ENCODE measurements at regions not wholly inside any gene's neighbourhood (a gene's known extent, or its start where the extent isn't known, plus 50 kb on each side); places are given as distances from the start of the nearest gene placed in this dataset.

DNA sequence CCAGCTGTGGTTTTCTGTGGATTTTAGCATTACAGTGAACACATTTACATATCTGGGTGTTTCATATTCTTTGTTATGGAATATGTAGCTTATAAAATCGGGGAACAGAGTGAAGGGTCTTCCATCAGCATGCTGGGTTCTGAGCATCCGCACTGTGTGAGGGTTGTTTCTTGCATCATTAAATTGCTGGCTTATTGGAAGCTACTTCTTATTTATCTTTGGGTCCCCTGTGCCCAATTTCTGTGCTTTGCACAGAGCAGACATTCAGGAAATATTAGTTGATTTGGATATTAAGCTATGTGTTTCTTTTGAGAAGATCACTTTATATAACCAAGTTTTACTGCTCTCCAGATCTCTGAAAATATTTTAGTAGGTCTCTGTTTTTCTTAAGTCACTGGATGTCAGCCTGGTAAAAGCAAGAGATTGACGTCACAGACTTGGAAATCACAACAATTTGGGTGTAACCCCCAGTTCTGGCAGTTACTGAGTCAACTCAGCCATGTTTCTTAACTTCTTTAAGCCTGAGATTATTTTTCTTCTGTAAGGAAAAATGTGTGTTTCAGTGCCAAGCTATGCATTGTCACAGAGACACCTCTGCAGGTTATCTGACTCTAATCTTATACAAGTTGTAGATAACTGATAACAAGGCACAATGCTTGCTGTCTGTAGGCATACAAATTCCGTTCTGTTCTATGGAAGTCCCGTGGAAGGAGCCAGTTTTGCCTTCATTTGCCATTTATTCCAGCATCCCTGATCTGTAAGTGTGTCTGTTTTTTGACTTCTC, 258.3 kb upstream of the KAZN start:
- Mint-ChIP-seq H3K4me3 (no peak overlapping the region), H3K27ac (no peak overlapping the region)

DNA sequence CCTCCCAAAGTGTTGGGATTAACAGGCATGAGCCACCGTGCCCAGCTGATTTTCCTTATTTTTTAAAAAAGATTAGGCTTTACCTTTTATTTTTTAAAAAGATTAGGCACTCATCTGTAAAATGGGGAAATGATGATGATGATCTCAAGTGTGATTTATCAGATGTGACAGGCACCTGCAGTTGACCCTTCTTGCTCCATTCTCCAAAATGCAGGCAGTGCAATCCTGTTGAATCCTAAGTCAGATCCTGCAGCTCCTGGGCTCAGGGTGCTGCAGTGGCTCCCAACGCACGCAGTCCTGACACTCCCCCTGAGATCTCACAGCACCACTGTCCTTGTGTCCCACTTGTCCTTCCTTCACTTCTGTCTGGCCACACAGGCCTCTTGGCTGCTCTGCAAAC, 257.3 kb upstream of the KAZN start:
- no peaks in the 10 kb centered on the region for H3K4me1 Mint-ChIP-seq (ENCODE audit: unreplicated experiment)
- H3K36me3 Mint-ChIP-seq, result no peaks in the 10 kb centered on the region
- H3K27me3 Mint-ChIP-seq, result peaks cover 15% of the 10 kb centered on the region
- DNase-seq (ENCODE audit: extremely low spot score, unreplicated experiment), result no peak
- no peak overlapping the region for H3K4me3 Mint-ChIP-seq
- H3K9me3 Mint-ChIP-seq, result peaks cover 3% of the 10 kb centered on the region
- no peak overlapping the region for H3K27ac Mint-ChIP-seq
- TF ChIP-seq, protein P1, sequence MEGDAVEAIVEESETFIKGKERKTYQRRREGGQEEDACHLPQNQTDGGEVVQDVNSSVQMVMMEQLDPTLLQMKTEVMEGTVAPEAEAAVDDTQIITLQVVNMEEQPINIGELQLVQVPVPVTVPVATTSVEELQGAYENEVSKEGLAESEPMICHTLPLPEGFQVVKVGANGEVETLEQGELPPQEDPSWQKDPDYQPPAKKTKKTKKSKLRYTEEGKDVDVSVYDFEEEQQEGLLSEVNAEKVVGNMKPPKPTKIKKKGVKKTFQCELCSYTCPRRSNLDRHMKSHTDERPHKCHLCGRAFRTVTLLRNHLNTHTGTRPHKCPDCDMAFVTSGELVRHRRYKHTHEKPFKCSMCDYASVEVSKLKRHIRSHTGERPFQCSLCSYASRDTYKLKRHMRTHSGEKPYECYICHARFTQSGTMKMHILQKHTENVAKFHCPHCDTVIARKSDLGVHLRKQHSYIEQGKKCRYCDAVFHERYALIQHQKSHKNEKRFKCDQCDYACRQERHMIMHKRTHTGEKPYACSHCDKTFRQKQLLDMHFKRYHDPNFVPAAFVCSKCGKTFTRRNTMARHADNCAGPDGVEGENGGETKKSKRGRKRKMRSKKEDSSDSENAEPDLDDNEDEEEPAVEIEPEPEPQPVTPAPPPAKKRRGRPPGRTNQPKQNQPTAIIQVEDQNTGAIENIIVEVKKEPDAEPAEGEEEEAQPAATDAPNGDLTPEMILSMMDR (conservative IDR thresholded peaks at IDR 0.05), result no peak

More for the DNA sequence above, 258.3 kb upstream of the KAZN start:
- H3K4me1 Mint-ChIP-seq (ENCODE audit: unreplicated experiment), result no peaks in the 10 kb centered on the region
- no peak for DNase-seq (ENCODE audit: extremely low spot score, unreplicated experiment)
- peaks cover 15% of the 10 kb centered on the region for H3K27me3 Mint-ChIP-seq
- no peaks in the 10 kb centered on the region for H3K36me3 Mint-ChIP-seq
- peaks cover 3% of the 10 kb centered on the region for H3K9me3 Mint-ChIP-seq
- TF ChIP-seq, protein P1 (conservative IDR thresholded peaks at IDR 0.05), result no peak

DNA sequence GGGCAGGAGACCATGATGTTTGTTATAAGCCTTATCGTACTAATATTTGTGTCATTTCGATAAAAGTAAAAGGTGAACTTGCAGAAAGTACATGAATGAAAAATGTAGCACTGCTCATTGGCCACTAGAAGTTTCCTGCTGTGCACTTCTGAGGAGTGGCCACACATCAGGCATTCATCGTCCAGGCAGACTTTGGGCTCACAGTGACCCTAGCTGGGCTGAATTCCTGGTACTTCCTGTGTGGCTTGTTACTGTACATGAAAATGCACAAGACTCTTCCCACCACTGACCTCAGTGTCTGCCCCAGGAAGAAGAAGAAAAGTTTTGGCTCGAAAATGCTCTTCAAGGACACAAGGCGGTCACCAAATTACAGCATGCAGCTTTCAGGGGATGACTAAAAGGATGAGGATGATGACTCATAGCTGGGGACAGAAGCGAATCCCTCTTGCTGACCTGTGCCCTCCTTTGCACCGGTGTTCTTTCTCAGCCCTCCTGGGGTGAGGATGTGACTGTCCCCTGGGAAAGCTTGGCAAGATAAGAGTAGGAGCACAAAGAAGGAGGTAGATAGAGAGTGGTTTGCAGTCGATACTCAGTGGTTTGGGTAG, 252.4 kb upstream of the KAZN start:
- no peaks in the 10 kb centered on the region for H3K9me3 Mint-ChIP-seq
- no peak overlapping the region for H3K27ac Mint-ChIP-seq
- peaks cover 5% of the 10 kb centered on the region for H3K27me3 Mint-ChIP-seq
- TF ChIP-seq, protein P1 (conservative IDR thresholded peaks at IDR 0.05), result no peak
- DNase-seq (ENCODE audit: extremely low spot score, unreplicated experiment), result no peak
- H3K4me3 Mint-ChIP-seq, result no peak overlapping the region
- H3K4me1 Mint-ChIP-seq (ENCODE audit: unreplicated experiment), result no peaks in the 10 kb centered on the region
- H3K36me3 Mint-ChIP-seq, result no peaks in the 10 kb centered on the region

DNA sequence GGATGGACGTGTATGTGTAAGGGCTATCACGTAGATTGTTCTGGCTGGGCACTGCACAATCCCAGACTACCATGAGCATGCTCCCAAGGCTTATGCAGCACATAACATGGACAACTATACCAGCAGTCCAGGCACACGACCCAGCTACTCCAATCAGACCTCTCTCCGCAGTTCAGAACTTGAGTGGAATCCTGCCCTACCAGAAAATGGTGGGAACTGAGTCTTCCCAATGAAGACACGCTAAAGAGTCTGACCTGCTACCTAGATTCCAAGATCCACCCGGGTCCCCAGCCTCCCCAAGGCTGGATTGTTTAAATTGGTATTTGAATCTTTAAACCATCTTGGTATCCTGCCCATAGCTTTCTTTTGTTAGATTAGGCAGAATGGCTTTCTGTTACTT, 251.3 kb upstream of the KAZN start:
- H3K4me3 Mint-ChIP-seq, result no peak overlapping the region
- no peak for DNase-seq (ENCODE audit: extremely low spot score, unreplicated experiment)
- H3K9me3 Mint-ChIP-seq, result no peaks in the 10 kb centered on the region
- H3K36me3 Mint-ChIP-seq, result no peaks in the 10 kb centered on the region
- peaks cover 5% of the 10 kb centered on the region for H3K27me3 Mint-ChIP-seq
- no peak overlapping the region for H3K27ac Mint-ChIP-seq
- TF ChIP-seq, protein P1 (conservative IDR thresholded peaks at IDR 0.05), result no peak
- no peaks in the 10 kb centered on the region for H3K4me1 Mint-ChIP-seq (ENCODE audit: unreplicated experiment)

DNA sequence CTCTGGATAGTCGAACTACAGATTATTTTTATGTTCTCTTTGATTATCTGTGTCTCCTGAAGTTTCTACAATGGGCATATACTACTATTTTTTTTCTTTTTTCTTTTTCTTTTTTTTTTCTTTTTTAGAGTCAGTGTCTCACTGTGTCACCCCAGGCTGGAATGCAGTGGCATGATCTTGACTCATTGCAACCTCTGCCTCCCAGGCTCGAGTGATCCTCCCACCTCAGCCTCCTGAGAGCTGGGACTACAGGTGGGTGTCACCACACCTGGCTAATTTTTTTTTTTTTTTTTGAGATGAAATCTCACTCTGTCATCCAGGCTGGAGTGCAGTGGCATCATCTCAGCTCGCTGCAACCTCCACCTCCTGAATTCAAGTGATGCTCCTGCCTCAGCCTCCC, 250.7 kb upstream of the KAZN start:
- no peaks in the 10 kb centered on the region for H3K4me1 Mint-ChIP-seq (ENCODE audit: unreplicated experiment)
- no peaks in the 10 kb centered on the region for H3K9me3 Mint-ChIP-seq
- H3K27ac Mint-ChIP-seq, result no peak overlapping the region
- H3K27me3 Mint-ChIP-seq, result peaks cover 5% of the 10 kb centered on the region
- DNase-seq (ENCODE audit: extremely low spot score, unreplicated experiment), result no peak
- H3K36me3 Mint-ChIP-seq, result no peaks in the 10 kb centered on the region
- TF ChIP-seq, protein P1 (conservative IDR thresholded peaks at IDR 0.05), result no peak
- no peak overlapping the region for H3K4me3 Mint-ChIP-seq

All from type B pancreatic cell (in vitro differentiated cells).